Renal cortical epithelial cell (primary cell): ENCODE measurements at regions not wholly inside any gene's neighbourhood (a gene's known extent, or its start where the extent isn't known, plus 50 kb on each side); places are given as distances from the start of the nearest gene placed in this dataset.
"Not testable (repeated sequence)": the region's sequence is repeated elsewhere in the genome, so short reads cannot be mapped to it uniquely, and the experiment has no call there.

Source experiments
- DNase-seq: peaks from one replicate; pipeline ENCODE4 v3.0.0-alpha.2; 2011; ENCODE audit warnings: low read depth

GRCh38 chr5:62155988-62156387 is 150.0 kb upstream of the KIF2A start:
- no peak for DNase-seq

GRCh38 chr5:62167561-62168057 is 138.4 kb upstream of the KIF2A start:
- no peak for DNase-seq

GRCh38 chr5:62168506-62169281 is 137.3 kb upstream of the KIF2A start:
- no peak for DNase-seq

- no peak for DNase-seq
Observed at GRCh38 chr5:62178258-62178657, 127.7 kb upstream of the KIF2A start.

GRCh38 chr5:62182802-62183201 is 123.2 kb upstream of the KIF2A start:
- no peak for DNase-seq

- DNase-seq, result no peak
Observed at GRCh38 chr5:62183727-62184126, 122.3 kb upstream of the KIF2A start.

- no peak for DNase-seq
Observed at GRCh38 chr5:62184444-62184843, 121.6 kb upstream of the KIF2A start.

- no peak for DNase-seq
Observed at GRCh38 chr5:62190173-62190572, 115.8 kb upstream of the KIF2A start.

GRCh38 chr5:62190931-62191330 is 115.1 kb upstream of the KIF2A start:
- DNase-seq, result no peak

- DNase-seq, result no peak
Observed at GRCh38 chr5:62192958-62193357, 113.0 kb upstream of the KIF2A start.

- DNase-seq, result not testable (repeated sequence)
Observed at GRCh38 chr5:62196532-62196931, 109.5 kb upstream of the KIF2A start.

GRCh38 chr5:62197697-62198096 is 108.3 kb upstream of the KIF2A start:
- DNase-seq, result no peak

- no peak for DNase-seq
Observed at GRCh38 chr5:62198421-62198820, 107.6 kb upstream of the KIF2A start.

- DNase-seq, result no peak
Observed at GRCh38 chr5:62199792-62200716, 106.0 kb upstream of the KIF2A start.

- DNase-seq, result no peak
Observed at GRCh38 chr5:62206150-62206829, 99.7 kb upstream of the KIF2A start.

GRCh38 chr5:62208218-62208852 is 97.7 kb upstream of the KIF2A start:
- DNase-seq, result no peak

- DNase-seq, result no peak
Observed at GRCh38 chr5:62211405-62211804, 94.6 kb upstream of the KIF2A start.

- DNase-seq, result no peak
Observed at GRCh38 chr5:62212648-62213047, 93.4 kb upstream of the KIF2A start.

GRCh38 chr5:62214701-62215100 is 91.3 kb upstream of the KIF2A start:
- peak; percentile 41 for DNase-seq

- not testable (repeated sequence) for DNase-seq
Observed at GRCh38 chr5:62216603-62217002, 89.4 kb upstream of the KIF2A start.

GRCh38 chr5:62217095-62217494 is 88.9 kb upstream of the KIF2A start:
- not testable (repeated sequence) for DNase-seq

- not testable (repeated sequence) for DNase-seq
Observed at GRCh38 chr5:62218860-62219259, 87.1 kb upstream of the KIF2A start.
